HUES64 (cell line): ENCODE measurements at regions not wholly inside any gene's neighbourhood (a gene's known extent, or its start where the extent isn't known, plus 50 kb on each side); places are given as distances from the start of the nearest gene placed in this dataset.

Experiments
- H3K27ac ChIP-seq: 2 replicates; pipeline ENCODE4 v1.7.0; 2013; ENCODE audit warnings: low read depth, low read length, inconsistent platforms
- H3K27me3 ChIP-seq: 2 replicates; pipeline ENCODE4 v1.6.1; 2013; ENCODE audit warnings: mild to moderate bottlenecking, low read length; ENCODE audit not compliant: insufficient read depth
- H3K36me3 ChIP-seq: 2 replicates; pipeline ENCODE4 v1.6.1; 2013; ENCODE audit warnings: mild to moderate bottlenecking, low read length; ENCODE audit not compliant: insufficient read depth
- H3K4me1 ChIP-seq: 2 replicates; pipeline ENCODE4 v1.6.1; 2013; ENCODE audit warnings: mild to moderate bottlenecking, low read length, moderate library complexity; ENCODE audit not compliant: insufficient read depth
- H3K4me3 ChIP-seq: 2 replicates; pipeline ENCODE4 v1.5.1; 2013; ENCODE audit warnings: mild to moderate bottlenecking, low read length, moderate library complexity
- H3K9ac ChIP-seq: 2 replicates; pipeline ENCODE4 v1.6.1; 2013; ENCODE audit warnings: mild to moderate bottlenecking, low read depth, low read length
- H3K9me3 ChIP-seq: 2 replicates; pipeline ENCODE4 v1.6.1; 2013; ENCODE audit warnings: low read depth, low read length; ENCODE audit not compliant: insufficient read depth
- WGBS: fragments of 150-250, 120-280 bp; methylation state at CpG from one replicate; pipeline ENCODE4 v1.1.7; 2013; ENCODE audit warnings: missing lambda C conversion rate; 5-methylcytosine and 5-hydroxymethylcytosine counted together

DNA sequence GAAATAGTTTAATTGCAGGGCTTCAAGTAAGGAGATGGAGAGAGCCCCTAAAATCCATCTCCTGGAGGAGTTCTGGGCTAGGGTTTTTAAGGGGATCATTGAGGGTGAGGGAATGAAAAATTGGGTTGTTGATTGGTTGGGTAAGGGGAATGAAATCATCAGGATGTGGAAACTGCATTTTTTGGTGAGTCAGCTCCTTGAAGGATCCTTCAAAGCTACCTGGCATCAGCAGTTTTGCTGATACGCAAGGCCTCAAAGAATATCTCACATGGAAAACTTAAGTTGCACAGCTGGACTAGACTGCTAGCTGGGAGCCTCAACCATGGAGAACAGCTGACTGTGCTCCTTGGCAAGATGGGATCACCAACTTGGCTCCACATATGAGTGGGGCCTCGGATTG is 136.7 kb downstream of the FGF10 start:
- Histone ChIP-seq H3K27ac (no peak overlapping the region), H3K27me3 (no peaks in the 10 kb centered on the region), H3K36me3 (no peaks in the 10 kb centered on the region), H3K9me3 (no peaks in the 10 kb centered on the region), H3K4me1 (no peaks in the 10 kb centered on the region), H3K4me3 (no peak overlapping the region), H3K9ac (no peak overlapping the region)
- 96% methylated on average over 2 of the region's 2 CpGs for WGBS

GRCh38 chr5:44246986-44247385 is 142.2 kb downstream of the FGF10 start:
- H3K9me3 ChIP-seq = 0 out of 2 replicates have a peak, but pooled peaks cover 3% of the 10 kb centered on the region
- H3K27me3 ChIP-seq = no peaks in the 10 kb centered on the region
- H3K36me3 ChIP-seq = no peaks in the 10 kb centered on the region
- H3K27ac ChIP-seq = no peak overlapping the region
- H3K9ac ChIP-seq = no peak overlapping the region
- no peak overlapping the region for H3K4me3 ChIP-seq
- 0 out of 2 replicates have a peak, but pooled peaks cover under 1% of the 10 kb centered on the region for H3K4me1 ChIP-seq
- WGBS = 91% methylated on average over 2 of the region's 2 CpGs

DNA sequence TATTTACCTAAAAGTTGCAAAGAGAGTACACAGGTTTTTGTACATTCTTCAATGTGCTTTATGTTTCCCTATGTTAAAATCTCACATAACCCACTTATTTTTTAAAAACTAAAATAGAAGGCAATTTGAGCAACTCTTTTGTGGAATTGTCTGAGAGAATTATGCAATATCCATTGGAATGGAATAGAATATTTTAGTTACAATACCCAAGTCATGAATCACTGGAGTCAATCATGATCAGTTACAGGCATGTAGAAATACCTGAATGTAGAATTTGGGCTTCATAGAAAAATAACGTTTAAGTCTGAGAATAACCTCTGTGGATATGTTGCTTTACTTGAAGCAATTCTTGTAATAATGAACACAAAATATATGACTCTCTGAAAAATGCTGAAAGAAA is 143.3 kb downstream of the FGF10 start:
- no peaks in the 10 kb centered on the region for H3K27me3 ChIP-seq
- H3K36me3 ChIP-seq = no peaks in the 10 kb centered on the region
- H3K4me1 ChIP-seq = peaks cover 11% of the 10 kb centered on the region; the same call in 1 of the 2 replicates
- no peak overlapping the region for H3K9ac ChIP-seq
- WGBS = 71% methylated on average over 1 of the region's 1 CpG
- H3K9me3 ChIP-seq = 0 out of 2 replicates have a peak, but pooled peaks cover 3% of the 10 kb centered on the region
- no peak overlapping the region for H3K4me3 ChIP-seq
- no peak overlapping the region for H3K27ac ChIP-seq

DNA sequence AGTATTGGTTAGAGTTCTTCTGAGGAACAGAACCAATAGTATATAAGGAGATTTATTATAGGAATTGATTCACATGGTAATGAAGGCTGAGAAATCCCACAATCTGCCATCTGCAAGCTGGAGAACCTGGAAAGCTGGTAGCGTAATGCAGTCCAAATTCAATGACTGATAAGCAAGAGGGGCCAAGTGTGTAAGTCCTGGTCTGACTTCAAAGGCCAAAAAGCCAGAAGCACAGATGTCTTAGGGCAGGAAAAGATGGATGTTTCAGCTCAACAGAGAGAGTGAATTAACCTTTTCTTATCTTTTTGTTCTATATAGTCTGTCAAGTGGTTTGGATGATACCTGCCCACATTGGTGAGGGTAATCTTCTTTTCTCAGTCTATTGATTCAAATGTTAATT is 146.4 kb downstream of the FGF10 start:
- no peak overlapping the region for H3K9ac ChIP-seq
- H3K4me1 ChIP-seq = peaks cover 18% of the 10 kb centered on the region; the same call in 1 of the 2 replicates
- no peaks in the 10 kb centered on the region for H3K27me3 ChIP-seq
- H3K27ac ChIP-seq = no peak overlapping the region
- WGBS = 90% methylated on average over 1 of the region's 1 CpG
- 0 out of 2 replicates have a peak, but pooled peaks cover 3% of the 10 kb centered on the region for H3K9me3 ChIP-seq
- H3K36me3 ChIP-seq = no peaks in the 10 kb centered on the region
- H3K4me3 ChIP-seq = no peak overlapping the region

- Histone ChIP-seq H3K27ac (no peak overlapping the region), H3K4me3 (no peak overlapping the region), H3K9me3 (no peaks in the 10 kb centered on the region), H3K36me3 (no peaks in the 10 kb centered on the region), H3K9ac (no peak overlapping the region), H3K27me3 (no peaks in the 10 kb centered on the region), H3K4me1 (peaks cover 8% of the 10 kb centered on the region; the same call in 1 of the 2 replicates)
- 81% methylated on average over 4 of the region's 4 CpGs for WGBS
Observed at GRCh38 chr5:44236040-44236439, 153.2 kb downstream of the FGF10 start.

DNA sequence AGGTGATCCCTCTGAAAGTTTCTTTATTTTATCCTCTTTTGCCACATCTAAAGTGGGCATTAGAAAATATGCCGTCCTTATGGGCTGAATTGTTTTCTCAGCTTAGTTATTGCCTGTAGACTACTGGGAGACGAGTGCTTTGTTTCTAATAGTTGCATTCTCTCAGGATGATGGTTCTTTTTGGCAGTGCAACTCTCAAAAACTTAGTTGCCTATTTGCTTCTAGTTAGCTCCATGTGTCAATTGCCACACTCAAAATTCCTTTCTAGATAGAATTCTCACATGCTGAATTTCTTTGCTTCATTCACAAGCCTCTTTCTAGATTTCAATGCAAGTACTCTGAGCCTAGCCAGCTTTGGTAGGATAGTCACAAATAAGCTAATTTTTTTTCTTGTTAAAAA is 155.5 kb downstream of the FGF10 start:
- WGBS = 98% methylated on average over 2 of the region's 2 CpGs
- Histone ChIP-seq H3K36me3 (no peaks in the 10 kb centered on the region), H3K27ac (no peak overlapping the region), H3K27me3 (no peaks in the 10 kb centered on the region), H3K9ac (no peak overlapping the region), H3K4me1 (no peaks in the 10 kb centered on the region), H3K9me3 (no peaks in the 10 kb centered on the region), H3K4me3 (no peak overlapping the region)

GRCh38 chr5:44225231-44226160 is 163.7 kb downstream of the FGF10 start:
- 98% methylated on average over 8 of the region's 8 CpGs for whole genome bisulfite sequencing
- H3K9me3 ChIP-seq = no peaks in the 10 kb centered on the region
- H3K27me3 ChIP-seq = no peaks in the 10 kb centered on the region
- no peak overlapping the region for H3K27ac ChIP-seq
- H3K36me3 ChIP-seq = no peaks in the 10 kb centered on the region
- no peaks in the 10 kb centered on the region for H3K4me1 ChIP-seq
- no peak overlapping the region for H3K4me3 ChIP-seq
- no peak overlapping the region for H3K9ac ChIP-seq

DNA sequence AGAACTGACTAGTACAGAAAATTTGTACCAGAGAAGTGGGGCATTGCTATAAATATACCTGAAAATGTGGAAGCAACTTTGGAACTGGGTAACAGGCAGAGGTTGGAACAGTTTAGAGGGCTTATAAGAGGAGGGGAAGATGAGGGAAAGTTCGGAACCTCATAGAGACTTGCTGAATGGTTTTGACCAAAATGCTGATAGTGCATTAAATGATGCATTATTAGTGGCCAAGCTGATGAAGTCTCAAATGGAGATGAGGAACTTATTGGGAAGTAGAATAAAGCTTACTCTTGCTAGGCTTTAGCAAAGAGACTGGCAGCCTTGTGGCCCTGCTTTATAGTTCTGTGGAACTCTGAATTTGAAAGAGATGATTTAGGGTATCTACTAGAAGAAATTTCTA is 189.8 kb downstream of the FGF10 start:
- WGBS = 95% methylated on average over 1 of the region's 1 CpG
- H3K27me3 ChIP-seq = no peaks in the 10 kb centered on the region
- H3K4me3 ChIP-seq = no peak overlapping the region
- peaks cover 8% of the 10 kb centered on the region; the same call in 1 of the 2 replicates for H3K9me3 ChIP-seq
- no peaks in the 10 kb centered on the region for H3K4me1 ChIP-seq
- H3K27ac ChIP-seq = no peak overlapping the region
- H3K36me3 ChIP-seq = no peaks in the 10 kb centered on the region
- H3K9ac ChIP-seq = no peak overlapping the region

GRCh38 chr5:44189255-44189654 is 200.0 kb downstream of the FGF10 start:
- Histone ChIP-seq H3K36me3 (no peaks in the 10 kb centered on the region), H3K9me3 (0 out of 2 replicates have a peak, but pooled peaks cover 6% of the 10 kb centered on the region), H3K27me3 (no peaks in the 10 kb centered on the region), H3K4me3 (no peak overlapping the region), H3K27ac (no peak overlapping the region), H3K9ac (no peak overlapping the region), H3K4me1 (no peaks in the 10 kb centered on the region)
- 97% methylated on average over 2 of the region's 2 CpGs for WGBS

DNA sequence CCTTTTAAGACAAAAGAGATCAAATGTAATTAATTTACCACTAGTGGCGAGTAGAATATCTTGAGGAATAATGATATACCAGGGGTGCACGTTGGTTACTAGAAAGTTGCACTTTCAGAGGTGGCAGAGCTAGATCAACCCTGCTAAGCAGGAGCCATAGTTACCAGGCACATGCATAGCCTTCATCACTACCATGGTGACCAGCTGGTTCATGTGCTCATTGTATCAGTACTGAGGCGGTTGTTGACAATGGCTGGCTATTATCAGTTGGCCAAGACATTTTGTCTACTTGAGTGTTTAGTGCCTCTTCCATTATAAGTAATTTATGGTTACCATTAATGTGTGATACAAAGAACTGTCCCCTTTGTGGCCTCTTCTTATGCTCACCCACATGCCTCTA is 201.2 kb downstream of the FGF10 start:
- 97% methylated on average over 3 of the region's 3 CpGs for WGBS
- no peaks in the 10 kb centered on the region for H3K9me3 ChIP-seq
- H3K27me3 ChIP-seq = no peaks in the 10 kb centered on the region
- H3K27ac ChIP-seq = no peak overlapping the region
- no peak overlapping the region for H3K9ac ChIP-seq
- no peaks in the 10 kb centered on the region for H3K36me3 ChIP-seq
- H3K4me1 ChIP-seq = no peaks in the 10 kb centered on the region
- H3K4me3 ChIP-seq = no peak overlapping the region

DNA sequence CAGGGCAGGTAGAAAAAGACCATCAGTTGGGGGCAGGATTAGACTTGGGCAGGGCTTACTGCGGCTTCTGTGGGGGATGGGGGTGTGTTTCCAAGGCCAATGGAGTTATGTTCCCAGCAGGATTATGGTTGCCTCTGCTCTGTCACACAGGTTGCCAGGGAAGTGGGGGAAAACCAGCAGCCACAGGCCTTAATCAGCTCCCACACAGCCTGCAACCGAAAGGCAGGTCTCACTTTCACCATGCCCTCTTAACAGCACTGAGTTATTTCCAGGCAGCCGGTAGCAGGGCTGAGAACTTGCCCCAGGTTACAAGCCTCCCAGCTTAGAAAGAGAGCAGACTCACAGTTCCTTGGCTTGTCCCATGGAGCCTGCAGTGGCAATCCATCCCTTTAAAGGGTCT is 205.5 kb downstream of the FGF10 start:
- Histone ChIP-seq H3K36me3 (no peaks in the 10 kb centered on the region), H3K27ac (no peak overlapping the region), H3K9me3 (no peaks in the 10 kb centered on the region), H3K27me3 (no peaks in the 10 kb centered on the region), H3K4me1 (no peaks in the 10 kb centered on the region), H3K4me3 (no peak overlapping the region), H3K9ac (no peak overlapping the region)
- WGBS = 86% methylated on average over 3 of the region's 3 CpGs
